Adrenal gland (tissue), 9 donors: ENCODE measurements at regions not wholly inside any gene's neighbourhood (a gene's known extent, or its start where the extent isn't known, plus 50 kb on each side); places are given as distances from the start of the nearest gene placed in this dataset.

Experiments
- DNase-seq, 7 donors: peaks; one replicate each; pipeline ENCODE4 v3.0.0-alpha.2; 2019 to 2020
- H3K27ac ChIP-seq, 5 donors: fragments of 200-600 bp; sonication (generic) in 4 of 5; 1 replicate in 3 of 5; 2 replicates in 2 of 5; pipeline versions ENCODE4 v1.5.1 to v1.8.0; 2016 to 2020; ENCODE audit warnings: mild to moderate bottlenecking in 1 of 5
- H3K27me3 ChIP-seq: fragments of 200-600 bp; 2 replicates; pipeline ENCODE4 v1.8.0; 2021
- H3K36me3 ChIP-seq, 2 donors: fragments of 200-600 bp; replicated peaks in 1 of 2; 1 replicate in 1 of 2; 2 replicates in 1 of 2; pipeline versions ENCODE4 v1.5.1 to v1.8.0; 2018 to 2022
- H3K4me1 ChIP-seq, 2 donors: fragments of 200-600 bp; replicated peaks in 1 of 2; 1 replicate in 1 of 2; 2 replicates in 1 of 2; pipeline versions ENCODE4 v1.5.1 to v1.8.0; 2018 to 2021
- H3K4me3 ChIP-seq, 4 donors: fragments of 200-600 bp; sonication (generic) in 3 of 4; one replicate each; pipeline ENCODE4 v1.5.1; 2016 to 2018
- H3K9me3 ChIP-seq, 3 donors: fragments of 200-600 bp; sonication (generic) in 1 of 3; replicated peaks in 1 of 3; 1 replicate in 2 of 3; 2 replicates in 1 of 3; pipeline versions ENCODE4 v1.5.1 to v1.8.0; 2016 to 2021
- POLR2A ChIP-seq, 2 donors: fragments of 450-650 bp; IDR thresholded peaks; one replicate each; pipeline ENCODE4 v1.6.1; 2017; ENCODE audit warnings: antibody characterized with exemption in 2 of 2, mild to moderate bottlenecking in 2 of 2, moderate library complexity in 1 of 2
- WGBS, 4 donors: extraction: QIAGEN DNeasy Blood & Tissue Kit in 2 of 4; methylation state at CpG; one replicate each; pipeline versions ENCODE4 v1.1.5 to v1.1.7; 2013 to 2017; 5-methylcytosine and 5-hydroxymethylcytosine counted together
- intact Hi-C, 2 donors: fragments of 100-400 bp; cut with DNase I; formaldehyde crosslinking; loops; one replicate each; pipeline versions ENCODE4 v1.14.1 to v1.15.0; 2022 to 2023
- TF ChIP-seq, protein P1 (sequence below), 6 experiments: fragments of 450-650 bp in 4 of 6; fragments of 200-600 bp in 2 of 6; sonication (generic) in 1 of 6; IDR thresholded peaks; 1 replicate in 5 of 6; 2 replicates in 1 of 6; pipeline versions ENCODE4 v1.5.1 to v1.8.0; 2016 to 2021; ENCODE audit warnings: antibody characterized with exemption in 6 of 6, mild to moderate bottlenecking in 2 of 6, moderate library complexity in 1 of 6
- donor health status: healthy with polysubstance abuse.
- donor health status: Bipolar disorder and iron deficiency.
- donor health status: DM: yes; HTN: yes; CAD: no.
- donor health status: DM: no; HTN: no; CAD: no.
- donor health status: DM: no; HTN: no; CAD: no.

DNA sequence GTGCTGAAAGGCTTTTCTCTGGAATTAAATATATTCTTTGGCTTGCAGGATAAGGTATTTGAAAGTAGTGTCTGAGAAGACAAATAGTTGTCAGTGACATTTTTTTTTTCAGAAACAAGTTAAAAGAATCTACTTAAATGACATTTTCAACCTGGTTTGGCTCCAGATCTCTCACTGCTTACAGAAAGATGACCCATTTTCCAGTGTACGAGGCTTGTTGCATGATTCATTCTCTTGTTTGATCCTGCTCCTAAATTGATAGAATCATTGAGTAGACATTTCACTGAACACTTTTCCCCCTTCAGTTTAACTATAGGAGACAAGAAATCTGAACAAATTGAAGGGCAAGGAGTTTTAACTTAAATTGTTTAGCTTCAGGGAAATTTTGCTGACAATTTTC, 546.1 kb downstream of the ZNF608 start:
- peaks cover 3 to 30% of the 10 kb centered on the region in 2 donors for H3K4me1 ChIP-seq
- DNase-seq: peak in 3 of 7 donors; percentile 9 to 20 (median 16)
- no peak overlapping the region for H3K27ac ChIP-seq
- H3K9me3 ChIP-seq: no peaks in the 10 kb centered on the region
- no peaks in the 10 kb centered on the region for H3K27me3 ChIP-seq
- no peaks in the 10 kb centered on the region for H3K36me3 ChIP-seq
- no peak overlapping the region for H3K4me3 ChIP-seq
- 17 to 38% (median 33%) methylated on average over 1 of the region's 1 CpG for WGBS, 4 donors
- intact Hi-C loops: no loop called here
- TF ChIP-seq, protein P1, sequence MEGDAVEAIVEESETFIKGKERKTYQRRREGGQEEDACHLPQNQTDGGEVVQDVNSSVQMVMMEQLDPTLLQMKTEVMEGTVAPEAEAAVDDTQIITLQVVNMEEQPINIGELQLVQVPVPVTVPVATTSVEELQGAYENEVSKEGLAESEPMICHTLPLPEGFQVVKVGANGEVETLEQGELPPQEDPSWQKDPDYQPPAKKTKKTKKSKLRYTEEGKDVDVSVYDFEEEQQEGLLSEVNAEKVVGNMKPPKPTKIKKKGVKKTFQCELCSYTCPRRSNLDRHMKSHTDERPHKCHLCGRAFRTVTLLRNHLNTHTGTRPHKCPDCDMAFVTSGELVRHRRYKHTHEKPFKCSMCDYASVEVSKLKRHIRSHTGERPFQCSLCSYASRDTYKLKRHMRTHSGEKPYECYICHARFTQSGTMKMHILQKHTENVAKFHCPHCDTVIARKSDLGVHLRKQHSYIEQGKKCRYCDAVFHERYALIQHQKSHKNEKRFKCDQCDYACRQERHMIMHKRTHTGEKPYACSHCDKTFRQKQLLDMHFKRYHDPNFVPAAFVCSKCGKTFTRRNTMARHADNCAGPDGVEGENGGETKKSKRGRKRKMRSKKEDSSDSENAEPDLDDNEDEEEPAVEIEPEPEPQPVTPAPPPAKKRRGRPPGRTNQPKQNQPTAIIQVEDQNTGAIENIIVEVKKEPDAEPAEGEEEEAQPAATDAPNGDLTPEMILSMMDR (IDR thresholded peaks at IDR 0.05): no peak
- TF ChIP-seq POLR2A (IDR thresholded peaks at IDR 0.05): no peak

DNA sequence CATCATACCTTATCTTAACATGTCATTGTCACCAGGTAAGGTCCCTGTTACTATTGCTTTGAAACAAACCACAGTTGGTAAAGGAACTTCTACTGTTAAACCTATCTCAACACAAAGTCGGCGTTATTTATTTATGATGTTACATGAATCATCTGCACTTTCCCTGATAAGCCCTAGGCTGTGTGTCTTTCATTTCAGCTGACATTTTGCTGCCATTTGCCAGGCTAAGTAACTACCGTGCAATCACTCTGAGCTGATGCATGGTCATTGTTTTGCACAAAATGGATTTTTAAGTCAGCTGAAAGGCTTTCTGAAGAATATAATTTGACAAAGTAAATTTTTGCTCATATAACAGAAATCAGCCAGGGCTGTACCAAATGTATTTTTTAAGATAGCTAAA, 546.5 kb downstream of the ZNF608 start:
- intact Hi-C loops: no loop called here
- H3K36me3 ChIP-seq: no peaks in the 10 kb centered on the region
- no peaks in the 10 kb centered on the region for H3K9me3 ChIP-seq
- H3K27ac ChIP-seq: no peak overlapping the region
- peaks cover 3 to 34% of the 10 kb centered on the region in 2 donors for H3K4me1 ChIP-seq
- DNase-seq: peak in 1 of 7 donors; percentile 24
- TF ChIP-seq, protein P1 (IDR thresholded peaks at IDR 0.05): no peak
- TF ChIP-seq POLR2A (IDR thresholded peaks at IDR 0.05): no peak
- 35 to 45% (median 44%) methylated on average over 3 of the region's 3 CpGs for WGBS, 4 donors
- H3K4me3 ChIP-seq: no peak overlapping the region
- no peaks in the 10 kb centered on the region for H3K27me3 ChIP-seq

DNA sequence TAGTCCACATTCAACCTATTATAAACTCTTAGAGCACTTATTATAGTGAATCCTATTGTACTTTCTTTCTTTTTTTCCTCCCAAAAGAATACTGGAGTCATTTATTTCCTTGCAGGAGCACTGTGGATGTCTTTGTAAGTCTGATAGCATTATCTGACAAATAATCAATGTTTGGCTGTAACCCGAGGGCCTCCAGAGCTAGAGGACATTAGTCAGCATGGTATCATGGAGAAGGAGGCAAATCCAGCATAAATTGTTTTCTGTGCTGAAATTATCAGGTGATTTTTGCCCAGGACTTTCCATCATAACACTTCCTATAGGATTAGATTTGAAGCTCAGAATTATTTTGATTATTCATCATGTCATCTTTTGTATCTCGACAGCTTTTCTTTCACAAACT, 551.0 kb downstream of the ZNF608 start:
- H3K27me3 ChIP-seq: no peaks in the 10 kb centered on the region
- no peaks in the 10 kb centered on the region for H3K36me3 ChIP-seq
- no peak overlapping the region for H3K4me3 ChIP-seq
- H3K4me1 ChIP-seq: peaks cover 0 to 41% of the 10 kb centered on the region in 2 donors
- peak in 3 of 7 donors; percentile 10 to 16 (median 10) for DNase-seq
- no peaks in the 10 kb centered on the region for H3K9me3 ChIP-seq
- intact Hi-C loops: no loop called here
- 55 to 61% (median 55%) methylated on average over 2 of the region's 2 CpGs for WGBS, 4 donors
- TF ChIP-seq POLR2A (IDR thresholded peaks at IDR 0.05): no peak
- TF ChIP-seq, protein P1 (IDR thresholded peaks at IDR 0.05): no peak
- no peak overlapping the region for H3K27ac ChIP-seq

DNA sequence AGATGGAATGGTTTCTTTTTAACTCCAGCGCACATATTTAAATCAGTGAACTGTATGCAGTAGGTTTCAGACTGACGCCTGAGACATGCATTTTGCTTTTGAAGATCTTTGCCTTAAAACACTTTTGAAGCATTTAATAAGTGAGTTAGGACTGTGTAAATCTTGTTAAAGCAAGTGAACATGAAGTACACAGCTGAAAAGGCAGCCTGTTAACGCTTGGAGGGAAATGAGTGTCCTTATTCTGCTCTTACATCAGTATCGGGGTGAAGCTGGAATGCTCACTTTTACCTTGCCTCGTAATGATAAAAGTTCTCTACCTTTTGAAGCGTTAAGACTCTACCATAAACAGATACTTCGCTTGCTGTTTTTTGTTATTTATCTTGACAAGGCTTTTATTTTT, 552.2 kb downstream of the ZNF608 start:
- 83 to 92% (median 90%) methylated on average over 7 of the region's 7 CpGs for WGBS, 4 donors
- Histone ChIP-seq H3K4me3 (no peak overlapping the region), H3K9me3 (no peaks in the 10 kb centered on the region), H3K4me1 (peaks cover 0 to 32% of the 10 kb centered on the region in 2 donors), H3K27ac (no peak overlapping the region), H3K36me3 (no peaks in the 10 kb centered on the region), H3K27me3 (no peaks in the 10 kb centered on the region)
- TF ChIP-seq, protein P1 (IDR thresholded peaks at IDR 0.05): no peak
- no peak for DNase-seq
- intact Hi-C loops: no loop called here
